ENCODE measurements at regions not wholly inside any gene's neighbourhood (a gene's known extent, or its start where the extent isn't known, plus 50 kb on each side); places are given as distances from the start of the nearest gene placed in this dataset.
"Not testable (repeated sequence)": the region's sequence is repeated elsewhere in the genome, so short reads cannot be mapped to it uniquely, and the experiment has no call there.

DNA sequence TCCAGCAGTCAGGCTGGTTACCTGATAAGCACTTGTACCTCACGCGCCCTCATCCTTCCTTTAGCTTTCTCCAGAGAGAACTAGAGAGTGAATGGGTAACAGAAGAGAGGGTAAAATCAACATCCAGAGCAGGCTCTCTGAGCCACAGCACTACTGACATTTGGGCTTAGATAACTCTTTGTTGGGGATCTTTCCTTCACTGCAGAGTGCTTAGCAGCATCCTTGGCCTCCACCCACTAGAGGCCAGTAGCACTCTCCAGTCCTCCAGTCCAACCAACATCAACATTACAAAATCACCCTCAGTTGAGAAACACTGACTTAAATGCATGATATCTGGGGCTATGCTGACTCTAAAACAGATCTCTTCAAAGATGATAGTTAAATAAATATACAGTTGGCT, 220.7 kb downstream of the TACR3 start:
- TF ChIP-seq, protein P1, sequence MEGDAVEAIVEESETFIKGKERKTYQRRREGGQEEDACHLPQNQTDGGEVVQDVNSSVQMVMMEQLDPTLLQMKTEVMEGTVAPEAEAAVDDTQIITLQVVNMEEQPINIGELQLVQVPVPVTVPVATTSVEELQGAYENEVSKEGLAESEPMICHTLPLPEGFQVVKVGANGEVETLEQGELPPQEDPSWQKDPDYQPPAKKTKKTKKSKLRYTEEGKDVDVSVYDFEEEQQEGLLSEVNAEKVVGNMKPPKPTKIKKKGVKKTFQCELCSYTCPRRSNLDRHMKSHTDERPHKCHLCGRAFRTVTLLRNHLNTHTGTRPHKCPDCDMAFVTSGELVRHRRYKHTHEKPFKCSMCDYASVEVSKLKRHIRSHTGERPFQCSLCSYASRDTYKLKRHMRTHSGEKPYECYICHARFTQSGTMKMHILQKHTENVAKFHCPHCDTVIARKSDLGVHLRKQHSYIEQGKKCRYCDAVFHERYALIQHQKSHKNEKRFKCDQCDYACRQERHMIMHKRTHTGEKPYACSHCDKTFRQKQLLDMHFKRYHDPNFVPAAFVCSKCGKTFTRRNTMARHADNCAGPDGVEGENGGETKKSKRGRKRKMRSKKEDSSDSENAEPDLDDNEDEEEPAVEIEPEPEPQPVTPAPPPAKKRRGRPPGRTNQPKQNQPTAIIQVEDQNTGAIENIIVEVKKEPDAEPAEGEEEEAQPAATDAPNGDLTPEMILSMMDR (IDR thresholded peaks at IDR 0.05; ENCODE audit: insufficient read depth, low read length, severe bottlenecking) = no peak
- no peak for FAIRE-seq
- no peak for DNase-seq (ENCODE audit: low read depth)
- no peaks in the 10 kb centered on the region for H3K27me3 ChIP-seq (ENCODE audit: control insufficient read depth, insufficient read depth, low read length)
- no peaks in the 10 kb centered on the region for H3K36me3 ChIP-seq (ENCODE audit: control insufficient read depth, insufficient read depth, low read length)
- no peak overlapping the region for H3K4me3 ChIP-seq (ENCODE audit: low read depth, low read length)

DNA sequence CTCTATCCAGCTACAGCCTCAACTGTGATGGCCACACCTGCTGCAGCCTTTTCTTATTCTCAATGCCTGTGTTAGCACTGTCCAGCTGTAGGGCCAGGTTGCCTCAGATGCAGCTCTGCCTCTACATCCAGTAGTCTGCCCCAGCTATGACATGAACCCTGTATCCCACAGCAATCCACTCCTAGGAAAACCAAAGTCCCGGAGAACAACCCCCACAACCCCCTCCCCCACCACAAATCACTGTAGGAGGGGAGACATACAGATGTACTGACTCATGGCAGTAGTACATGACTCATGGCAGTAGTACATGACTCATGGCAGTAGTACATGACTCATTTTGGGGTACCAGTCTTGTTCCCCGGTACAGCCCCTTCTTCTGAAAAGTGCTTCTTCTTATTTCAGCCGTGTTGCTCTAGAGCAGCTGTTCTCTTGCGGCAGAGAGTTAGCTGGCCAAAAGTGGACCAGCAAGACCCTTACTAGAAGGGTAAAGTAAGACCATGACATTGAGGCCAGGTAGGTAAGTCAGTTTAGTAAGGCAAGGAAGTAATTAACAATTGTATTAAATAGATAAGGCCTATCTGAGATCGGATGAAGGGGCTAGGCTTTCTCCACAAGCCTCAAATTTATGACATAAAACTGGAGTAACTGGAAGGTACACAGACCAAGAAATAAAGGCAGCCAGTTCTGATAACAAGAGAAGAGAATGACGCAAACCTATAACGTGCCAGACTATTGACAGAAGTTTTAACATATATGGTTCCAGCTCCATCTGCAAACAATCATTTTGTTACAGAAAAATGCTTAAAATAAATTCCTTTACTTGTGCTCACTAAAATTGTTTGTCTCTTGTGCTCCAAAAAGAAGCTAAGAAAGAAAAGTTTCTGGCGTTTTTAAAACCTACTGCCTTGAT, 221.4 kb downstream of the TACR3 start:
- Histone ChIP-seq H3K36me3 (ENCODE audit: control insufficient read depth, insufficient read depth, low read length) (no peaks in the 10 kb centered on the region), H3K27me3 (ENCODE audit: control insufficient read depth, insufficient read depth, low read length) (no peaks in the 10 kb centered on the region), H3K4me3 (ENCODE audit: low read depth, low read length) (no peak overlapping the region)
- DNase-seq (ENCODE audit: low read depth) (peak; percentile 76), FAIRE-seq (no peak)
- TF ChIP-seq, protein P1 (IDR thresholded peaks at IDR 0.05; ENCODE audit: insufficient read depth, low read length, severe bottlenecking) = no peak

DNA sequence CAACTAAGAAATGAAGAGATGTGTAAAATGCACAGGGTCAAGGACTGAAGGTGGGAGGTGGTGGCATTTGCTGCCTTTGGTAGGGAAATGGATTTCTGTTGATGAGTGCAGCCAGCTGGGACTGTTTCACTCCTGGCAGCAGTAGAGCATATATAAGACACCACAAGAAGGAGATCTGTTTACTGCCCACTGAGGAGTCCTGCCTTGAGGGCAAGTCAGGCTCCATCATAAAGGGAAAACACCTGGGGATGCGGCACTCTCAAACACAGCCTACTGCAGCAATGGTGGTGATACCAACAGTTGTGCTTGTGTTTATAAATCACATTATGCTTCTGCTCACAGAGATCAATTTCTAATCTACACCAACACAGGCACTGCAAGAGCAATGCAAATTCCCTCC, 222.1 kb downstream of the TACR3 start:
- FAIRE-seq (peak; percentile 93), DNase-seq (ENCODE audit: low read depth) (no peak)
- Histone ChIP-seq H3K27me3 (ENCODE audit: control insufficient read depth, insufficient read depth, low read length) (no peaks in the 10 kb centered on the region), H3K4me3 (ENCODE audit: low read depth, low read length) (no peak overlapping the region), H3K36me3 (ENCODE audit: control insufficient read depth, insufficient read depth, low read length) (no peaks in the 10 kb centered on the region)
- TF ChIP-seq, protein P1 (IDR thresholded peaks at IDR 0.05; ENCODE audit: insufficient read depth, low read length, severe bottlenecking) = no peak

DNA sequence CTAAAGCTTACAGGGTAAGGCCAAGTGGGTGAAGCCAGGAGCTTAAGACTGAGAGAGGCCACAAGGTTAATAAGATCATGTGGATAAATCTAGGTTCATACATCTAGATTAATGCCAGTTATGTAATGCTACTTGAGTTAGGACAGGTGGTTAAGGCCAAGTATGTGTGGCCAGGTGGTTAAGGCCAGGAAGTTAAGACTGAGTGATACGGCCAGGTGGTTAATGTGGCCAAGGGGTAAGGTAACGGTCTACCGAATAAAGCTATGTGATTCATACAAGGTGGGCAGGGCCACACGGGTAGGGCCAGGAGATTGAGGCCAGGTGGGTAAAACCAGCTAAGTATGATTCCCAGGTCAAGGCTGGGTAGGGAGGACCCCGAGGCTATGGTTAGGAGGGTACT, 223.0 kb downstream of the TACR3 start:
- FAIRE-seq (no peak), DNase-seq (ENCODE audit: low read depth) (no peak)
- Histone ChIP-seq H3K36me3 (ENCODE audit: control insufficient read depth, insufficient read depth, low read length) (no peaks in the 10 kb centered on the region), H3K27me3 (ENCODE audit: control insufficient read depth, insufficient read depth, low read length) (no peaks in the 10 kb centered on the region), H3K4me3 (ENCODE audit: low read depth, low read length) (no peak overlapping the region)
- TF ChIP-seq, protein P1 (IDR thresholded peaks at IDR 0.05; ENCODE audit: insufficient read depth, low read length, severe bottlenecking) = no peak

DNA sequence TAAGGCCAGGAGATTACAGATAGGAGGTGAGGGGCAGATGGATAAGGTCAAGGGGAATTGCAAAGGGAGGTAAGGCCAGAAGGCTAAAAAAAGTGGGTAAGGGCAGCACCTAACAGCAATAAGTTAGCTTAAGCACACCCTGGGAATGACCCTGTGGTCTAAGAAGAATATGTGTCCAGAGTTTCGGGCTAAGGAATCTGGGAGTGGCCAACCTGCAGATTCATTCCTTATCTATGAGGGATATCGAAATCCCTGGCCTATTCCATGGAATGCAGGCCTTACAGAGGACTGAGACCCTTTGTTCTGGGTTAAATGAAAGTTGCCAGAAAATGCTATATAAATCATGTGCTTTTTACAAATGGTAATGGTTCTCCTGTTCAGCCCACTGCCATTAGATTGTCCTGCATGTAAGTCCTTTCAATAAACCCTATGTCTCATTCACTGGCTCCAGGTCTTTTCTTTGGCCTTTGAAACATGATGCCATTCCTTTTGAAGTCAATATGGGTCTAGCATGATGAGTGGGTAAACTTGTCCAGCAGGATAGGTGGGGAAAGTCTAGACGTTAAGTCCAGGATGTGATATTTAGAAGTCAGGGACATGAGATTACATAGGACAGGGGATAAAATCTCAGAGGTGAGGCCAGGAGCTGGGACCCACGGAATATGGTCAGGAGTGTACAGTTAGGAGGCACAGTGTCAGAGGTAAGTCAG, 226.2 kb downstream of the TACR3 start:
- H3K36me3 ChIP-seq (ENCODE audit: control insufficient read depth, insufficient read depth, low read length) = no peaks in the 10 kb centered on the region
- H3K27me3 ChIP-seq (ENCODE audit: control insufficient read depth, insufficient read depth, low read length) = no peaks in the 10 kb centered on the region
- TF ChIP-seq, protein P1 (IDR thresholded peaks at IDR 0.05; ENCODE audit: insufficient read depth, low read length, severe bottlenecking) = no peak
- peak; percentile 41 for DNase-seq (ENCODE audit: low read depth)
- H3K4me3 ChIP-seq (ENCODE audit: low read depth, low read length) = no peak overlapping the region
- FAIRE-seq = no peak

DNA sequence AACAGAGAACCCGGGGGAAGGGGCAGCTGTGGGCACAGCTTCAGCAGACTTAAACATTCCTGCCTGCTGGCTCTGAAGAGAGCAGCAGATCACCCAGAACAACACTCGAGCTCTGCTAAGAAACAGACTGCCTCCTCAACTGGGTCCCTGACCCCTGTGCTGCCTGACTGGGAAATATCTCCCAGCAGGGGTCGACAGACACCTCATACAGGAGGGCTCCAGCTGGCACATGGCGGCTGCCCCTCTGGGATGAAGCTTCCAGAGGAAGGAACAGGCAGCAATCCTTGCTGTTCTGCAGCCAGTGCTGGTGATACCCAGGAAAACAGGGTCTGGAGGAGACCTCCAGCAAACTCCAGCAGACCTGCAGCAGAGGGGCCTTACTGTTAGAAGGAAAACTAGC, 234.5 kb downstream of the TACR3 start:
- FAIRE-seq; H3K4me3 ChIP-seq (ENCODE audit: low read depth, low read length); H3K36me3 ChIP-seq (ENCODE audit: control insufficient read depth, insufficient read depth, low read length); DNase-seq (ENCODE audit: low read depth); H3K27me3 ChIP-seq (ENCODE audit: control insufficient read depth, insufficient read depth, low read length): not testable (repeated sequence)
